Breast epithelium (tissue), 4 donors: ENCODE measurements at regions not wholly inside any gene's neighbourhood (a gene's known extent, or its start where the extent isn't known, plus 50 kb on each side); places are given as distances from the start of the nearest gene placed in this dataset.
A peak's percentile ranks its signal among the peaks of the same experiment; 100 is the strongest.

Source experiments
- DNase-seq, 2 donors: peaks; one replicate each; pipeline ENCODE4 v3.0.0-alpha.2; 2019; ENCODE audit warnings: low spot score in 2 of 2
- H3K27ac ChIP-seq, 2 donors: fragments of 200-600 bp; sonication (generic) in 1 of 2; one replicate each; pipeline ENCODE4 v1.5.1; 2016 to 2019; ENCODE audit warnings: mild to moderate bottlenecking in 1 of 2
- H3K27me3 ChIP-seq, 2 donors: fragments of 200-600 bp; sonication (generic) in 1 of 2; one replicate each; pipeline versions ENCODE4 v1.5.1 to v1.6.0; 2017 to 2019; ENCODE audit warnings: control low read depth in 1 of 2, mild to moderate bottlenecking in 1 of 2
- H3K36me3 ChIP-seq: fragments of 200-600 bp; one replicate; pipeline ENCODE4 v1.5.1; 2019
- H3K4me1 ChIP-seq, 2 donors: fragments of 200-600 bp; sonication (generic); one replicate each; pipeline ENCODE4 v1.5.1; 2016 to 2019; ENCODE audit warnings: control low read depth in 1 of 2
- H3K4me3 ChIP-seq, 3 donors: fragments of 200-600 bp; sonication (generic); 1 replicate in 2 of 3; 2 replicates in 1 of 3; pipeline ENCODE4 v1.5.1; 2016 to 2019; ENCODE audit warnings: mild to moderate bottlenecking in 3 of 3, moderate library complexity in 2 of 3
- H3K9me3 ChIP-seq, 2 donors: fragments of 200-600 bp; sonication (generic) in 1 of 2; one replicate each; pipeline ENCODE4 v1.5.1; 2016 to 2019; ENCODE audit warnings: control low read depth in 1 of 2
- POLR2A ChIP-seq: fragments of 450-650 bp; IDR thresholded peaks from one replicate; pipeline ENCODE4 v1.6.1; 2016; ENCODE audit warnings: antibody characterized with exemption, mild to moderate bottlenecking, moderate library complexity
- POLR2AphosphoS5 ChIP-seq, 3 donors: sonication (generic); formaldehyde crosslinking; IDR thresholded peaks; one replicate each; pipeline ENCODE4 v1.6.1; 2017; ENCODE audit warnings: antibody characterized with exemption in 3 of 3
- intact Hi-C: fragments of 100-400 bp; cut with DNase I; formaldehyde crosslinking; loops from one replicate; pipeline ENCODE4 v1.15.1; 2023; ENCODE audit warnings: low total_unique reads
- TF ChIP-seq, protein P1 (sequence below), 3 donors: fragments of 450-650 bp; IDR thresholded peaks; one replicate each; pipeline ENCODE4 v1.5.1; 2016 to 2017; ENCODE audit warnings: antibody characterized with exemption in 3 of 3, mild to moderate bottlenecking in 3 of 3, moderate library complexity in 3 of 3

DNA sequence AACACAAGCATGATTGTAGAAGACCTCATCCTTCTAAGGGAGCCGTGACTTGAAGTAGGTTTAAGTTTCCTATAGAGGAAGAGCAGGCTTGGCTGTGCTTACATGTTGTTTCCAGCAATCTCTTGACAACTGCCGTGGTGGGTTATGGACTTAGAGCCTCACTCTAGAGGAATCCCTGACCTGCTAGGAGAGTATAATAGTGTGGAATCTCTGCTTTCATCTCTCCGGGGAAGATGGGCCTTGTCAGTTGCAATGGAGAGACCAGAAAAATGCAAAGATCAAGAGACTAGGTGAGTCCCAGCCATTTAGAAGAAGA lies 137.6 kb downstream of the MIS18A start:
- Histone ChIP-seq H3K9me3 (peaks cover 0 to 5% of the 10 kb centered on the region in 2 donors), H3K27me3 (no peaks in the 10 kb centered on the region), H3K4me3 (no peak overlapping the region), H3K4me1 (no peaks in the 10 kb centered on the region), H3K36me3 (no peaks in the 10 kb centered on the region), H3K27ac (peak overlapping the region; percentile 49 to 63)
- intact Hi-C loops, result no loop called here
- no peak for DNase-seq
- no peak for TF ChIP-seq POLR2A
- TF ChIP-seq POLR2AphosphoS5 (IDR thresholded peaks at IDR 0.05), result no peak

- Histone ChIP-seq H3K27me3 (no peaks in the 10 kb centered on the region), H3K4me1 (no peaks in the 10 kb centered on the region), H3K36me3 (no peaks in the 10 kb centered on the region), H3K27ac (peak overlapping the region; percentile 49 to 63), H3K4me3 (peak overlapping the region in 1 of 3 donors; percentile 8), H3K9me3 (peaks cover 0 to 5% of the 10 kb centered on the region in 2 donors)
- intact Hi-C loops, result no loop called here
- TF ChIP-seq, protein P1, sequence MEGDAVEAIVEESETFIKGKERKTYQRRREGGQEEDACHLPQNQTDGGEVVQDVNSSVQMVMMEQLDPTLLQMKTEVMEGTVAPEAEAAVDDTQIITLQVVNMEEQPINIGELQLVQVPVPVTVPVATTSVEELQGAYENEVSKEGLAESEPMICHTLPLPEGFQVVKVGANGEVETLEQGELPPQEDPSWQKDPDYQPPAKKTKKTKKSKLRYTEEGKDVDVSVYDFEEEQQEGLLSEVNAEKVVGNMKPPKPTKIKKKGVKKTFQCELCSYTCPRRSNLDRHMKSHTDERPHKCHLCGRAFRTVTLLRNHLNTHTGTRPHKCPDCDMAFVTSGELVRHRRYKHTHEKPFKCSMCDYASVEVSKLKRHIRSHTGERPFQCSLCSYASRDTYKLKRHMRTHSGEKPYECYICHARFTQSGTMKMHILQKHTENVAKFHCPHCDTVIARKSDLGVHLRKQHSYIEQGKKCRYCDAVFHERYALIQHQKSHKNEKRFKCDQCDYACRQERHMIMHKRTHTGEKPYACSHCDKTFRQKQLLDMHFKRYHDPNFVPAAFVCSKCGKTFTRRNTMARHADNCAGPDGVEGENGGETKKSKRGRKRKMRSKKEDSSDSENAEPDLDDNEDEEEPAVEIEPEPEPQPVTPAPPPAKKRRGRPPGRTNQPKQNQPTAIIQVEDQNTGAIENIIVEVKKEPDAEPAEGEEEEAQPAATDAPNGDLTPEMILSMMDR (IDR thresholded peaks at IDR 0.05), result no peak
- no peak for TF ChIP-seq POLR2A
- no peak for TF ChIP-seq POLR2AphosphoS5 (IDR thresholded peaks at IDR 0.05)
- no peak for DNase-seq
These were observed 138.1 kb downstream of the MIS18A start for GRCh38 chr21:32140604-32141317.

GRCh38 chr21:32140151-32140550 lies 138.7 kb downstream of the MIS18A start:
- intact Hi-C loops, result no loop called here
- Histone ChIP-seq H3K27me3 (no peaks in the 10 kb centered on the region), H3K27ac (peak overlapping the region; percentile 10 to 63), H3K4me1 (no peaks in the 10 kb centered on the region), H3K9me3 (peaks cover 0 to 5% of the 10 kb centered on the region in 2 donors), H3K4me3 (no peak overlapping the region), H3K36me3 (no peaks in the 10 kb centered on the region)
- TF ChIP-seq POLR2AphosphoS5 (IDR thresholded peaks at IDR 0.05), result no peak
- TF ChIP-seq, protein P1 (IDR thresholded peaks at IDR 0.05), result no peak
- no peak for TF ChIP-seq POLR2A
- no peak for DNase-seq

GRCh38 chr21:32138658-32139057 lies 140.2 kb downstream of the MIS18A start:
- Histone ChIP-seq H3K27me3 (no peaks in the 10 kb centered on the region), H3K27ac (peak overlapping the region in 1 of 2 donors; percentile 7), H3K36me3 (no peaks in the 10 kb centered on the region), H3K4me1 (no peaks in the 10 kb centered on the region), H3K4me3 (no peak overlapping the region), H3K9me3 (peaks cover 0 to 5% of the 10 kb centered on the region in 2 donors)
- TF ChIP-seq, protein P1 (IDR thresholded peaks at IDR 0.05), result no peak
- TF ChIP-seq POLR2A (no peak), POLR2AphosphoS5 (IDR thresholded peaks at IDR 0.05) (no peak)
- no peak for DNase-seq
- intact Hi-C loops, result loop anchor here (1.0 to 10.0 kb wide), 2 partner anchors 12 to 814 kb away; no protein-coding TSS in a partner anchor

DNA sequence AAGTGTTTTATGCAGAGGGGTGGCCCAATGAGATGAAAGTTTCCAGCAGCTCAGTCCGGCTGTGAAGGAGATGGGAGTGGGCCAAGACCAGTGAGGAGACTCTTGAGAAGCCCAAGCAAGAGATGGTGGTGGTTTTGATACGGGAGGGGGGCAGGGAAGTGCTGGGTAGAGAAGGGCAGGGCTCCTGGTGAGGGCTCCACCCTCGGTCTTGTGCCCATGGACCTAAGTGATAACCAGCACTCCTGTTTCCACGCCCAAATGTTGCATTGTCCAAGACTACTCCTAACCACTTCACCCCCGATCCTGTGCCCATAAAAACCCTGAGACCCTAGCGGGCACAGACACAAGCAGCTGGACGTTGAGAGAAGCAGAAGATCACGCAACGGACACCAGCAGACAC lies 140.9 kb downstream of the MIS18A start:
- DNase-seq, result no peak
- Histone ChIP-seq H3K27ac (no peak overlapping the region), H3K36me3 (no peaks in the 10 kb centered on the region), H3K4me3 (no peak overlapping the region), H3K27me3 (no peaks in the 10 kb centered on the region), H3K9me3 (peaks cover 0 to 5% of the 10 kb centered on the region in 2 donors), H3K4me1 (no peaks in the 10 kb centered on the region)
- intact Hi-C loops, result loop anchor here (10.0 kb wide), 1 partner anchor 813 kb away; no protein-coding TSS in a partner anchor
- TF ChIP-seq POLR2A, result no peak
- TF ChIP-seq, protein P1 (IDR thresholded peaks at IDR 0.05), result no peak
- no peak for TF ChIP-seq POLR2AphosphoS5 (IDR thresholded peaks at IDR 0.05)
